ENCODE measurements at regions not wholly inside any gene's neighbourhood (a gene's known extent, or its start where the extent isn't known, plus 50 kb on each side); places are given as distances from the start of the nearest gene placed in this dataset.

DNA sequence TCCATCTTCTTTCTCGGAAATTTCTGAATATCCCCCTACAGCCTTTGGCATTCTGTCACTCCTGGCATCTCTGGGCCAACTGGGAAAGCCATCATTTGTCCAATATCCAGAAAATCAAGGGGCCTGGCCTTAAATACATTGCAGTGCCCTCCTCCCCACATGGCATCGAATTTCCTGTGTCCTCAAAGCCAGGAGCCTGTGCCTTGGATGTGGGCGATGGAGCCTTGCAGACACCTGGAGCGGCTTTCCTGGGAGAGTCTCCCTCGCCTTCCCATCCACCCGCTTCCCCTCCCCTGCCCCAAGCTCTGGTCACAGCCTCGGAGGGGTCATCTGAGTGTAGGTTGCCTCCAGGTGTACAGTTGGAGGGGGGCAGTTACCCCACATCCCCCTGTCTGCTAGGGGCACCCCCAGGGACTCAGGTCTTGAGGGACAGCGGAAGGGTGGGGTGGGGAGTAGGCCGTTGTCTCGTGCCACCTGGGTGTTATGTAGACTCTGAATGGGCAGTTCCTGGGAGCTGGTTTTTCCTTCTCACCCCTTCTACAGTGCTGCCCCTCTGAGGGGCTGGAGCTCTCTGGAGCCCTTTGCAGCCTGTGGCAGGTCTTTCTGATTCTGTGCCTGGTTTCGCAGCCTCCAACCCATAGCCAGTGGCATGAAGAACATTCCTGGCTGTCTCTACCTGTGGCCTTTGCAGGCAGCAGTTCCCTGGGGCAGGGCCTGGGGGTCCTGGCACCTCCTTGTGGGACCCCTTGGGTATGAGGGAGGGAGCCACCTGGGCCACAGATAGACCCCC lies 239.8 kb downstream of the SEC14L1 start:
- TF ChIP-seq YY1 (IDR thresholded peaks at IDR 0.05; ENCODE audit: low read depth, low read length) (no peak), EZH2 (IDR thresholded peaks at IDR 0.05; ENCODE audit: low read depth, low read length, severe bottlenecking) (no peak), SP1 (IDR thresholded peaks at IDR 0.05; ENCODE audit: low read depth, low read length) (no peak), EP300 (IDR thresholded peaks at IDR 0.05; ENCODE audit: borderline replicate concordance in 1 of 2, low read depth in 2 of 2, low read length in 2 of 2) (no peak), GABPA (IDR thresholded peaks at IDR 0.05; ENCODE audit: borderline replicate concordance, insufficient read depth, low read length) (no peak), SP4 (IDR thresholded peaks at IDR 0.05; ENCODE audit: low read length) (no peak), POLR2AphosphoS5 (IDR thresholded peaks at IDR 0.05; ENCODE audit: low read depth, low read length) (no peak), BACH1 (IDR thresholded peaks at IDR 0.05; ENCODE audit: low read length) (no peak), POLR2A (IDR thresholded peaks at IDR 0.05; ENCODE audit: control extremely low read depth in 1 of 2, low read depth in 2 of 2, low read length in 2 of 2) (no peak)
- TF ChIP-seq, protein P1, sequence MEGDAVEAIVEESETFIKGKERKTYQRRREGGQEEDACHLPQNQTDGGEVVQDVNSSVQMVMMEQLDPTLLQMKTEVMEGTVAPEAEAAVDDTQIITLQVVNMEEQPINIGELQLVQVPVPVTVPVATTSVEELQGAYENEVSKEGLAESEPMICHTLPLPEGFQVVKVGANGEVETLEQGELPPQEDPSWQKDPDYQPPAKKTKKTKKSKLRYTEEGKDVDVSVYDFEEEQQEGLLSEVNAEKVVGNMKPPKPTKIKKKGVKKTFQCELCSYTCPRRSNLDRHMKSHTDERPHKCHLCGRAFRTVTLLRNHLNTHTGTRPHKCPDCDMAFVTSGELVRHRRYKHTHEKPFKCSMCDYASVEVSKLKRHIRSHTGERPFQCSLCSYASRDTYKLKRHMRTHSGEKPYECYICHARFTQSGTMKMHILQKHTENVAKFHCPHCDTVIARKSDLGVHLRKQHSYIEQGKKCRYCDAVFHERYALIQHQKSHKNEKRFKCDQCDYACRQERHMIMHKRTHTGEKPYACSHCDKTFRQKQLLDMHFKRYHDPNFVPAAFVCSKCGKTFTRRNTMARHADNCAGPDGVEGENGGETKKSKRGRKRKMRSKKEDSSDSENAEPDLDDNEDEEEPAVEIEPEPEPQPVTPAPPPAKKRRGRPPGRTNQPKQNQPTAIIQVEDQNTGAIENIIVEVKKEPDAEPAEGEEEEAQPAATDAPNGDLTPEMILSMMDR (IDR thresholded peaks at IDR 0.05; ENCODE audit: control extremely low read depth in 1 of 3, insufficient read depth in 1 of 3, low read depth in 1 of 3, low read length in 3 of 3), result no peak
